Tibial nerve (tissue), 4 donors: ENCODE measurements at regions not wholly inside any gene's neighbourhood (a gene's known extent, or its start where the extent isn't known, plus 50 kb on each side); places are given as distances from the start of the nearest gene placed in this dataset.

Source experiments
- DNase-seq, 2 donors: peaks; one replicate each; pipeline ENCODE4 v3.0.0-alpha.2; 2019; ENCODE audit warnings: low spot score in 2 of 2
- H3K27ac ChIP-seq, 4 donors: fragments of 200-600 bp; sonication (generic) in 3 of 4; one replicate each; pipeline ENCODE4 v1.5.1; 2017 to 2019; ENCODE audit warnings: mild to moderate bottlenecking in 1 of 4
- H3K27me3 ChIP-seq, 2 donors: fragments of 200-600 bp; sonication (generic) in 1 of 2; one replicate each; pipeline versions ENCODE4 v1.5.1 to v1.6.0; 2017 to 2019
- H3K36me3 ChIP-seq, 3 donors: fragments of 200-600 bp; sonication (generic); one replicate each; pipeline ENCODE4 v1.5.1; 2018 to 2019
- H3K4me1 ChIP-seq, 4 donors: fragments of 200-600 bp; sonication (generic) in 3 of 4; one replicate each; pipeline ENCODE4 v1.5.1; 2017 to 2019
- H3K4me3 ChIP-seq, 4 donors: fragments of 200-600 bp; sonication (generic) in 3 of 4; one replicate each; pipeline ENCODE4 v1.5.1; 2017 to 2019; ENCODE audit warnings: mild to moderate bottlenecking in 1 of 4, moderate library complexity in 1 of 4
- H3K9me3 ChIP-seq, 4 donors: fragments of 200-600 bp; sonication (generic) in 3 of 4; one replicate each; pipeline ENCODE4 v1.5.1; 2017 to 2019
- CTCF ChIP-seq, 5 experiments: fragments of 200-600 bp in 3 of 5; fragments of 450-650 bp in 2 of 5; sonication (generic) in 3 of 5; IDR thresholded peaks; one replicate each; pipeline ENCODE4 v1.5.1; 2016 to 2019; ENCODE audit warnings: antibody characterized with exemption in 5 of 5, mild to moderate bottlenecking in 3 of 5, moderate library complexity in 2 of 5
- EP300 ChIP-seq, 2 donors: sonication (generic); formaldehyde crosslinking; IDR thresholded peaks; one replicate each; pipeline ENCODE4 v1.6.1; 2017; ENCODE audit warnings: antibody characterized with exemption in 2 of 2, mild to moderate bottlenecking in 1 of 2
- POLR2A ChIP-seq, 2 donors: fragments of 450-650 bp; IDR thresholded peaks; one replicate each; pipeline ENCODE4 v1.6.1; 2017; ENCODE audit warnings: antibody characterized with exemption in 2 of 2, mild to moderate bottlenecking in 2 of 2, moderate library complexity in 2 of 2
- WGBS, 2 donors: methylation state at CpG; one replicate each; pipeline ENCODE4 v1.1.5; 2018; 5-methylcytosine and 5-hydroxymethylcytosine counted together

GRCh38 chr12:94801745-94802144, 151.4 kb upstream of the TMCC3 start:
- 85 to 91% methylated on average over 4 of the region's 4 CpGs for WGBS, 2 donors
- no peaks in the 10 kb centered on the region for H3K9me3 ChIP-seq
- H3K36me3 ChIP-seq: no peaks in the 10 kb centered on the region
- H3K4me1 ChIP-seq: no peaks in the 10 kb centered on the region
- H3K4me3 ChIP-seq: no peak overlapping the region
- no peak for DNase-seq
- TF ChIP-seq POLR2A (IDR thresholded peaks at IDR 0.05) (no peak), EP300 (IDR thresholded peaks at IDR 0.05) (no peak), CTCF (IDR thresholded peaks at IDR 0.05) (no peak)
- H3K27ac ChIP-seq: no peak overlapping the region
- H3K27me3 ChIP-seq: no peaks in the 10 kb centered on the region

- Histone ChIP-seq H3K27ac (no peak overlapping the region), H3K27me3 (no peaks in the 10 kb centered on the region), H3K4me1 (peaks cover 0 to 8% (median 0%) of the 10 kb centered on the region in 4 donors), H3K36me3 (no peaks in the 10 kb centered on the region), H3K9me3 (no peaks in the 10 kb centered on the region), H3K4me3 (no peak overlapping the region)
- no peak for TF ChIP-seq CTCF (IDR thresholded peaks at IDR 0.05)
- TF ChIP-seq EP300 (IDR thresholded peaks at IDR 0.05): no peak
- TF ChIP-seq POLR2A (IDR thresholded peaks at IDR 0.05): no peak
- WGBS, 2 donors: 89 to 93% methylated on average over 2 of the region's 2 CpGs
- no peak for DNase-seq
These were observed 148.8 kb upstream of the TMCC3 start for GRCh38 chr12:94799136-94799535.

- peaks cover 0 to 8% (median 0%) of the 10 kb centered on the region in 4 donors for H3K4me1 ChIP-seq
- TF ChIP-seq CTCF (IDR thresholded peaks at IDR 0.05) (no peak), POLR2A (IDR thresholded peaks at IDR 0.05) (no peak), EP300 (IDR thresholded peaks at IDR 0.05) (no peak)
- WGBS, 2 donors: 90 to 96% methylated on average over 1 of the region's 1 CpG
- no peaks in the 10 kb centered on the region for H3K27me3 ChIP-seq
- H3K27ac ChIP-seq: no peak overlapping the region
- no peak overlapping the region for H3K4me3 ChIP-seq
- H3K9me3 ChIP-seq: no peaks in the 10 kb centered on the region
- H3K36me3 ChIP-seq: no peaks in the 10 kb centered on the region
- DNase-seq: no peak
These were observed 147.8 kb upstream of the TMCC3 start for GRCh38 chr12:94798113-94798512.

GRCh38 chr12:94795520-94795919, 145.2 kb upstream of the TMCC3 start:
- Histone ChIP-seq H3K9me3 (no peaks in the 10 kb centered on the region), H3K4me3 (no peak overlapping the region), H3K36me3 (no peaks in the 10 kb centered on the region), H3K27ac (no peak overlapping the region), H3K27me3 (no peaks in the 10 kb centered on the region), H3K4me1 (peaks cover 0 to 8% (median 0%) of the 10 kb centered on the region in 4 donors)
- DNase-seq: no peak
- 62 to 72% methylated on average over 9 of the region's 9 CpGs for WGBS, 2 donors
- TF ChIP-seq CTCF (IDR thresholded peaks at IDR 0.05): no peak

GRCh38 chr12:94795044-94795443, 144.7 kb upstream of the TMCC3 start:
- no peak overlapping the region for H3K27ac ChIP-seq
- DNase-seq: no peak
- no peaks in the 10 kb centered on the region for H3K36me3 ChIP-seq
- TF ChIP-seq CTCF (IDR thresholded peaks at IDR 0.05) (no peak), POLR2A (IDR thresholded peaks at IDR 0.05) (no peak), EP300 (IDR thresholded peaks at IDR 0.05) (no peak)
- no peaks in the 10 kb centered on the region for H3K9me3 ChIP-seq
- H3K4me3 ChIP-seq: no peak overlapping the region
- peaks cover 0 to 8% (median 0%) of the 10 kb centered on the region in 4 donors for H3K4me1 ChIP-seq
- 78 to 82% methylated on average over 4 of the region's 4 CpGs for WGBS, 2 donors
- no peaks in the 10 kb centered on the region for H3K27me3 ChIP-seq
